IMR-90 (cell line): ENCODE measurements at regions not wholly inside any gene's neighbourhood (a gene's known extent, or its start where the extent isn't known, plus 50 kb on each side); places are given as distances from the start of the nearest gene placed in this dataset.

Experiments
- BHLHE40 ChIP-seq: fragments of 150-350 bp; IDR thresholded peaks from 2 replicates; pipeline ENCODE4 v1.6.1; 2016; ENCODE audit warnings: mild to moderate bottlenecking, low read depth, low read length
- CEBPB ChIP-seq: IDR thresholded peaks from 2 replicates; pipeline ENCODE4 v1.6.1; 2012; ENCODE audit warnings: low read depth, low read length, improper control_type of control experiment
- CTCF ChIP-seq: conservative IDR thresholded peaks from 2 replicates; pipeline ENCODE4 v1.5.1; 2012; ENCODE audit warnings: mild to moderate bottlenecking, low read depth, low read length, improper control_type of control experiment
- FOS ChIP-seq: fragments of 150-350 bp; IDR thresholded peaks from 2 replicates; pipeline ENCODE4 v1.6.1; 2016; ENCODE audit warnings: low read depth, low read length
- POLR2A ChIP-seq: IDR thresholded peaks from 2 replicates; pipeline ENCODE4 v1.6.1; 2012; ENCODE audit warnings: mild to moderate bottlenecking, low read depth, low read length
- RAD21 ChIP-seq: IDR thresholded peaks from 2 replicates; pipeline ENCODE4 v1.6.1; 2012; ENCODE audit warnings: low read length, improper control_type of control experiment
- RCOR1 ChIP-seq: IDR thresholded peaks from 2 replicates; pipeline ENCODE4 v1.6.1; 2012; ENCODE audit warnings: mild to moderate bottlenecking, low read length, improper control_type of control experiment; ENCODE audit not compliant: insufficient replicate concordance
- RFX5 ChIP-seq: IDR thresholded peaks from 2 replicates; pipeline ENCODE4 v1.8.0; 2012; ENCODE audit warnings: low read depth, mild to moderate bottlenecking, low read length, moderate library complexity
- SMC3 ChIP-seq: fragments of 150-350 bp; IDR thresholded peaks from 2 replicates; pipeline ENCODE4 v1.6.1; 2016; ENCODE audit warnings: low read depth, mild to moderate bottlenecking, antibody characterized with exemption, low read length, moderate library complexity
- TF ChIP-seq, protein P1 (sequence below): fragments of 150-350 bp; IDR thresholded peaks from 2 replicates; pipeline ENCODE4 v1.6.1; 2017; ENCODE audit warnings: mild to moderate bottlenecking, antibody characterized with exemption, low read length, low read depth
- TF ChIP-seq, protein P2 (sequence below): fragments of 150-350 bp; IDR thresholded peaks from 2 replicates; pipeline ENCODE4 v1.6.1; 2016; ENCODE audit warnings: low read depth, mild to moderate bottlenecking, low read length, moderate library complexity, borderline replicate concordance

DNA sequence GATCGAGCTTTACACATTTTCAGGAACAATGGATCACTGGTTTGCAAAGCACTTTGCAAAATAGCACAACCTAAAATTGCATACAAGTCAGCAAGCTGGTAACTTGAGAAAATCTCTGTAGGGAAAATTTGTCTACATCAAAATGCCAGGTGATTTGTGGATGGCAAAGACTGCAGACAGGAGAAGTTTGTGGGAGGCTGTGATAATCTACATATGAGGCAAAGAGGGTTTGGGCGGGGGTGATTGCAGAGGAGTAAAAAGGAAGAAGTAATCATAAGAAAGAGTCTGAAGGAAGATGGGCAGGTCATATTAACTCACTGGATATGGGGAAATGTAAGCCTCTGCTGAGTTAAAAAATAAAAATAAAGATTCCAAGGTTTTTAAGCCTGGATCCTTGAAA, 166.3 kb upstream of the STXBP5 start:
- TF ChIP-seq CEBPB (no peak), CTCF (no peak), RCOR1 (no peak), FOS (no peak), SMC3 (no peak), POLR2A (no peak), RAD21 (no peak), BHLHE40 (no peak), RFX5 (no peak)
- TF ChIP-seq, protein P1, sequence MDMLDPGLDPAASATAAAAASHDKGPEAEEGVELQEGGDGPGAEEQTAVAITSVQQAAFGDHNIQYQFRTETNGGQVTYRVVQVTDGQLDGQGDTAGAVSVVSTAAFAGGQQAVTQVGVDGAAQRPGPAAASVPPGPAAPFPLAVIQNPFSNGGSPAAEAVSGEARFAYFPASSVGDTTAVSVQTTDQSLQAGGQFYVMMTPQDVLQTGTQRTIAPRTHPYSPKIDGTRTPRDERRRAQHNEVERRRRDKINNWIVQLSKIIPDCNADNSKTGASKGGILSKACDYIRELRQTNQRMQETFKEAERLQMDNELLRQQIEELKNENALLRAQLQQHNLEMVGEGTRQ: no peak
- TF ChIP-seq, protein P2, sequence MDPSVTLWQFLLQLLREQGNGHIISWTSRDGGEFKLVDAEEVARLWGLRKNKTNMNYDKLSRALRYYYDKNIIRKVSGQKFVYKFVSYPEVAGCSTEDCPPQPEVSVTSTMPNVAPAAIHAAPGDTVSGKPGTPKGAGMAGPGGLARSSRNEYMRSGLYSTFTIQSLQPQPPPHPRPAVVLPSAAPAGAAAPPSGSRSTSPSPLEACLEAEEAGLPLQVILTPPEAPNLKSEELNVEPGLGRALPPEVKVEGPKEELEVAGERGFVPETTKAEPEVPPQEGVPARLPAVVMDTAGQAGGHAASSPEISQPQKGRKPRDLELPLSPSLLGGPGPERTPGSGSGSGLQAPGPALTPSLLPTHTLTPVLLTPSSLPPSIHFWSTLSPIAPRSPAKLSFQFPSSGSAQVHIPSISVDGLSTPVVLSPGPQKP: no peak
